Stomach (tissue), 4 donors: ENCODE measurements at regions not wholly inside any gene's neighbourhood (a gene's known extent, or its start where the extent isn't known, plus 50 kb on each side); places are given as distances from the start of the nearest gene placed in this dataset.

Experiments used
- CTCF ChIP-seq, 7 experiments: fragments of 450-650 bp in 4 of 7; fragments of 200-600 bp in 3 of 7; sonication (generic) in 3 of 7; IDR thresholded peaks; one replicate each; pipeline ENCODE4 v1.5.1; 2016 to 2019; ENCODE audit warnings: antibody characterized with exemption in 7 of 7, control low read depth in 2 of 7, mild to moderate bottlenecking in 1 of 7
- POLR2A ChIP-seq, 4 donors: fragments of 450-650 bp; IDR thresholded peaks; one replicate each; pipeline ENCODE4 v1.6.1; 2016; ENCODE audit warnings: antibody characterized with exemption in 4 of 4, control low read depth in 2 of 4, mild to moderate bottlenecking in 1 of 4, moderate library complexity in 1 of 4
- POLR2AphosphoS5 ChIP-seq, 3 donors: sonication (generic); formaldehyde crosslinking; IDR thresholded peaks; one replicate each; pipeline ENCODE4 v1.6.1; 2016; ENCODE audit warnings: antibody characterized with exemption in 3 of 3

- TF ChIP-seq CTCF (IDR thresholded peaks at IDR 0.05) (no peak), POLR2AphosphoS5 (IDR thresholded peaks at IDR 0.05) (no peak), POLR2A (IDR thresholded peaks at IDR 0.05) (no peak)
Observed at GRCh38 chr11:115067900-115068530, 389.7 kb downstream of the NXPE2 start.
